Right lobe of liver (tissue), 6 donors: ENCODE measurements at regions not wholly inside any gene's neighbourhood (a gene's known extent, or its start where the extent isn't known, plus 50 kb on each side); places are given as distances from the start of the nearest gene placed in this dataset.

Source experiments
- ATAC-seq, 4 donors: fragments of 200-7000 bp; cut with Tn5 transposase; one replicate each; pipeline ENCODE4 v1.9.1; 2020; ENCODE audit warnings: mild to moderate bottlenecking in 4 of 4, moderate library complexity in 4 of 4
- DNase-seq, 3 donors: peaks; one replicate each; pipeline ENCODE4 v3.0.0-alpha.2; 2020
- H3K27ac ChIP-seq, 3 donors: fragments of 200-600 bp; one replicate each; pipeline ENCODE4 v1.8.0; 2022
- H3K27me3 ChIP-seq, 2 donors: fragments of 200-600 bp; one replicate each; pipeline ENCODE4 v1.8.0; 2022
- H3K36me3 ChIP-seq, 4 donors: fragments of 200-600 bp; sonication (generic) in 1 of 4; one replicate each; pipeline versions ENCODE4 v1.5.1 to v1.8.0; 2017 to 2022; ENCODE audit warnings: control low read depth in 1 of 4
- H3K4me1 ChIP-seq, 4 donors: fragments of 200-600 bp; sonication (generic) in 1 of 4; one replicate each; pipeline versions ENCODE4 v1.5.1 to v1.8.0; 2017 to 2022; ENCODE audit warnings: control low read depth in 1 of 4
- H3K4me3 ChIP-seq, 3 donors: fragments of 200-600 bp; one replicate each; pipeline ENCODE4 v1.8.0; 2022
- H3K9me3 ChIP-seq, 4 donors: fragments of 200-600 bp; sonication (generic) in 1 of 4; one replicate each; pipeline versions ENCODE4 v1.5.1 to v1.8.0; 2017 to 2022; ENCODE audit warnings: control low read depth in 1 of 4
- POLR2A ChIP-seq: fragments of 450-650 bp; IDR thresholded peaks from one replicate; pipeline ENCODE4 v1.6.1; 2017; ENCODE audit warnings: antibody characterized with exemption, mild to moderate bottlenecking
- WGBS: methylation state at CpG from one replicate; pipeline ENCODE4 v1.1.6; 2018; ENCODE audit warnings: low coverage, low lambda C conversion rate; ENCODE audit not compliant: insufficient coverage; ENCODE audit errors: missing lambda C conversion rate; 5-methylcytosine and 5-hydroxymethylcytosine counted together
- intact Hi-C, 2 donors: fragments of 100-400 bp; cut with DNase I; formaldehyde crosslinking; loops; one replicate each; pipeline versions ENCODE4 v1.11.2 to v1.14.1; 2022
- TF ChIP-seq, protein P1 (sequence below), 4 donors: fragments of 200-600 bp in 3 of 4; fragments of 450-650 bp in 1 of 4; IDR thresholded peaks; one replicate each; pipeline versions ENCODE4 v1.5.1 to v1.8.0; 2016 to 2022; ENCODE audit warnings: antibody characterized with exemption in 4 of 4, mild to moderate bottlenecking in 2 of 4
- donor health status: DM: no; HTN: yes; CAD: no.
- donor health status: DM: no; HTN: no; CAD: no.
- donor health status: DM: no; HTN: no; CAD: no.
- donor health status: DM: no; HTN: yes; CAD: no.
- donor health status: DM: no; HTN: yes; CAD: no.

DNA sequence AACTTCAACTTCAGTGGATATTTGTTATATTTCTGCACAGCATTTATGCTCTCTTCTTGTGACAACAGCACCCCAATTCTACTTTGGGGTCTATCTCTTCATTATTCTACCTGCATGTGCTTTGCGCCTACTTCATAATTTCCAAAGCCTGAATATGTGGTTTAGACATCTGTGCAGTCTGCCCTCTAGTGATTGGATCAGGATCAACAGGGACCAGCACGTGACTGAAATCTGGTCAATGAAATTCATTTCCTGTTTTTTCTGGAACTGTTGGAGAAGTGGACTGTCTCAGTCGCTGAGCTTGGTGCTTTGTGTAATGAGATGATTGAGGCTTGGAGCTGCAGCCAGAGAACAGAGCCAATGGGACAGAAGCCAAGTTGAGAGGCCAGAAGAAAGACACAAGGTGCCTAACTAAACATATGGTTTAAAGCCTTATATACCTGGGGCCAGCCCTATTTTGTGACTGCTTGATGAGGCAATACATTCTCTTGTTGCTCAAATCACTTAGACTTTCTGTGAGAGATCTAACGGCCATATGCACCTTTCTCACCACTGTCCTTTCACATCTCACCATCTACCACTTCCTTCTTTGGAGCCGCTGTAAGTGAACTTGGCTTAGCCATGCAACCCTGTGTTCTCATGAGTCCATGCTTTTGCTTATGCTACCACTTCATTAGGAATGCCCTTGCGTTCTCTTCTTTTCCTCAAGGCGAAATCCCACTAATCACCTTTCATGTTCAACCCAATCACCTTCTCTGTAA is 68.8 kb upstream of the PPP2R2B start:
- TF ChIP-seq POLR2A, result no peak
- TF ChIP-seq, protein P1, sequence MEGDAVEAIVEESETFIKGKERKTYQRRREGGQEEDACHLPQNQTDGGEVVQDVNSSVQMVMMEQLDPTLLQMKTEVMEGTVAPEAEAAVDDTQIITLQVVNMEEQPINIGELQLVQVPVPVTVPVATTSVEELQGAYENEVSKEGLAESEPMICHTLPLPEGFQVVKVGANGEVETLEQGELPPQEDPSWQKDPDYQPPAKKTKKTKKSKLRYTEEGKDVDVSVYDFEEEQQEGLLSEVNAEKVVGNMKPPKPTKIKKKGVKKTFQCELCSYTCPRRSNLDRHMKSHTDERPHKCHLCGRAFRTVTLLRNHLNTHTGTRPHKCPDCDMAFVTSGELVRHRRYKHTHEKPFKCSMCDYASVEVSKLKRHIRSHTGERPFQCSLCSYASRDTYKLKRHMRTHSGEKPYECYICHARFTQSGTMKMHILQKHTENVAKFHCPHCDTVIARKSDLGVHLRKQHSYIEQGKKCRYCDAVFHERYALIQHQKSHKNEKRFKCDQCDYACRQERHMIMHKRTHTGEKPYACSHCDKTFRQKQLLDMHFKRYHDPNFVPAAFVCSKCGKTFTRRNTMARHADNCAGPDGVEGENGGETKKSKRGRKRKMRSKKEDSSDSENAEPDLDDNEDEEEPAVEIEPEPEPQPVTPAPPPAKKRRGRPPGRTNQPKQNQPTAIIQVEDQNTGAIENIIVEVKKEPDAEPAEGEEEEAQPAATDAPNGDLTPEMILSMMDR (IDR thresholded peaks at IDR 0.05), result peak; percentile 20 to 47 (median 30)
- DNase-seq (no peak), ATAC-seq (peak in 3 of 4 donors; percentile 4 to 37 (median 15))
- H3K27ac ChIP-seq, result no peak overlapping the region
- H3K4me1 ChIP-seq, result peaks cover 0 to 22% (median 3%) of the 10 kb centered on the region in 4 donors
- no peaks in the 10 kb centered on the region for H3K9me3 ChIP-seq
- no peaks in the 10 kb centered on the region for H3K36me3 ChIP-seq
- 68% methylated on average over 7 of the region's 7 CpGs for WGBS
- intact Hi-C loops, result no loop called here
- H3K27me3 ChIP-seq, result no peaks in the 10 kb centered on the region
- H3K4me3 ChIP-seq, result no peak overlapping the region

DNA sequence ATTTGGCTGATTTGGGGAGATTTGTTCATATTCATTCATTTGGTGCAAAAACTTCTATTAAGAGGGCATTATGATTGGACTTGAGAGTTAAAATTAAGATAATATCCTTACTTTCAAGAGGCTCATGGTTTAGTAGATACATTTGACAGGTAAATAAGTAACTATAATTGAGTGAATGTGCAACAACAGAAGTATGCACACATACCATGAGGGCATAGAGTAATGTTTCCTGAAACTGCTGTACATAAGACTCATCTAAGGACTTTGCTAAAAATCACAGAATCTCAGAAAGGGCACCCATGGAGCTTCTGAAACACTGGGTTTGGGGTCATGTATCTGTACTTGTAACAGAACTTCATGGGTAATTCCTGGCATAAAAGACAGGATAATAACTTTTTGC is 70.1 kb upstream of the PPP2R2B start:
- peaks cover 0 to 22% (median 3%) of the 10 kb centered on the region in 4 donors for H3K4me1 ChIP-seq
- no peaks in the 10 kb centered on the region for H3K36me3 ChIP-seq
- no peaks in the 10 kb centered on the region for H3K27me3 ChIP-seq
- H3K4me3 ChIP-seq, result no peak overlapping the region
- DNase-seq (no peak), ATAC-seq (no peak)
- H3K27ac ChIP-seq, result no peak overlapping the region
- TF ChIP-seq, protein P1 (IDR thresholded peaks at IDR 0.05), result no peak
- TF ChIP-seq POLR2A, result no peak
- intact Hi-C loops, result no loop called here
- H3K9me3 ChIP-seq, result no peaks in the 10 kb centered on the region

DNA sequence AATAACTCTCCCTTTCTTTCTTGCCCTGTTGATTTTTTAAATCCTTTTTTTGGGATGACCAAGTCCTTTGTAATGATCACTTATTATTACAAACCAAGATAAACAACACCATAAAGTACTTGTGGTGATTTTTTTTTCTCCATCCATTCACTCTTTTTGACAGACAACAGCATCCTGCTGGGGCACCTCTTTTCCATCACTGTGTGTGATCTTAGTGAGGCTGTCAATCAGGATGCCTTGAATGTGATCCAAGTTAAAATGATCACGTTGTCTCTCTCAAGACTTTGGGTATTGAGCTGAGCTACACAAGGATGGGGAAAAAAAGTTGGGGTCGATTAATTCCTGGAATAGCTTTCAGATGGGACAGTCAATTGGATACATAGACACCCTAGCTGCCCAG is 73.6 kb upstream of the PPP2R2B start:
- Histone ChIP-seq H3K27me3 (no peaks in the 10 kb centered on the region), H3K4me1 (no peaks in the 10 kb centered on the region), H3K9me3 (no peaks in the 10 kb centered on the region), H3K4me3 (no peak overlapping the region), H3K36me3 (no peaks in the 10 kb centered on the region), H3K27ac (no peak overlapping the region)
- TF ChIP-seq POLR2A, result no peak
- TF ChIP-seq, protein P1 (IDR thresholded peaks at IDR 0.05), result no peak
- ATAC-seq (no peak), DNase-seq (no peak)
- intact Hi-C loops, result no loop called here
- WGBS, result 56% methylated on average over 2 of the region's 2 CpGs

DNA sequence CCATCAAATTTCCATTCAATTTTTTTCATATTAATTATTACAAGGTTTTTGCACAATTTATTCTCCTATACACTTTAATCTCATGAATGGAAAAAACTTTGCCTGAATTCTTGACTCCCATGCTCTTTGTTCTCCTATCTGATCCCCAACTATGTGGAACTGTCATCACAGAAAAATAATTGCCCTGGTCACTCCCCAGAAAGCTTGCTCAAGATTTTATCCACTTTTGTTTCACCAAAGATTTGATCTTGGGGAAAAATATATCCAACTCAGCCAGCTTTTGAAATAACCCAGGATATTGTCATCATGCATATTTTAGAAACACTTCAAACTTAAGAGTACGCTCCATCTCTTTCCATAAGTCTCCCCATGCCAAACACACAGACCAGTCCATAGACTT is 77.7 kb upstream of the PPP2R2B start:
- intact Hi-C loops, result no loop called here
- DNase-seq, result no peak

More for the DNA sequence above, 77.7 kb upstream of the PPP2R2B start:
- Histone ChIP-seq H3K4me3 (no peak overlapping the region), H3K4me1 (no peaks in the 10 kb centered on the region), H3K9me3 (no peaks in the 10 kb centered on the region), H3K27me3 (no peaks in the 10 kb centered on the region), H3K36me3 (no peaks in the 10 kb centered on the region), H3K27ac (no peak overlapping the region)
- TF ChIP-seq, protein P1 (IDR thresholded peaks at IDR 0.05), result no peak
- TF ChIP-seq POLR2A, result no peak
- no peak for ATAC-seq
- WGBS, result 85% methylated on average over 1 of the region's 1 CpG
